HEK293T (cell line): ENCODE measurements at regions not wholly inside any gene's neighbourhood (a gene's known extent, or its start where the extent isn't known, plus 50 kb on each side); places are given as distances from the start of the nearest gene placed in this dataset.

Experiments used
- BHLHE40 ChIP-seq: fragments of 450-650 bp; IDR thresholded peaks from 2 replicates; pipeline ENCODE4 v1.6.1; 2016; ENCODE audit warnings: mild to moderate bottlenecking, moderate library complexity, borderline replicate concordance
- ELF4 ChIP-seq: fragments of 450-650 bp; IDR thresholded peaks from 2 replicates; pipeline ENCODE4 v1.6.1; 2017; ENCODE audit warnings: antibody characterized with exemption
- FOXA1 ChIP-seq: fragments of 450-650 bp; IDR thresholded peaks from 2 replicates; pipeline ENCODE4 v1.6.1; 2016; ENCODE audit warnings: mild to moderate bottlenecking
- FOXK2 ChIP-seq: fragments of 450-650 bp; IDR thresholded peaks from 2 replicates; pipeline ENCODE4 v1.6.1; 2016; ENCODE audit warnings: mild to moderate bottlenecking
- FOXM1 ChIP-seq: fragments of 450-650 bp; IDR thresholded peaks from 2 replicates; pipeline ENCODE4 v1.6.1; 2017; ENCODE audit warnings: mild to moderate bottlenecking, borderline replicate concordance
- NFRKB ChIP-seq: fragments of 450-650 bp; IDR thresholded peaks from 2 replicates; pipeline ENCODE4 v1.6.1; 2016; ENCODE audit warnings: mild to moderate bottlenecking, moderate library complexity
- SP1 ChIP-seq: fragments of 450-650 bp; IDR thresholded peaks from 2 replicates; pipeline ENCODE4 v1.6.1; 2017
- SUZ12 ChIP-seq: fragments of 450-650 bp; IDR thresholded peaks from 2 replicates; pipeline ENCODE4 v1.6.1; 2016; ENCODE audit warnings: mild to moderate bottlenecking
- ZNF384 ChIP-seq: fragments of 450-650 bp; IDR thresholded peaks from 2 replicates; pipeline ENCODE4 v1.6.1; 2016

- TF ChIP-seq BHLHE40 (no peak), ELF4 (no peak), SP1 (no peak), ZNF384 (no peak), SUZ12 (no peak), FOXA1 (no peak), NFRKB (no peak), FOXK2 (no peak), FOXM1 (no peak)
Observed at GRCh38 chr1:104921525-104921924, 1171.8 kb downstream of the AMY1C start.
